Suprapubic skin (tissue), 3 donors: ENCODE measurements at regions not wholly inside any gene's neighbourhood (a gene's known extent, or its start where the extent isn't known, plus 50 kb on each side); places are given as distances from the start of the nearest gene placed in this dataset.

Experiments used
- CTCF ChIP-seq, 2 donors: fragments of 200-600 bp in 1 of 2; fragments of 450-650 bp in 1 of 2; sonication (generic) in 1 of 2; IDR thresholded peaks; one replicate each; pipeline ENCODE4 v1.5.1; 2016 to 2019; ENCODE audit warnings: antibody characterized with exemption in 2 of 2, mild to moderate bottlenecking in 1 of 2, moderate library complexity in 1 of 2
- POLR2A ChIP-seq, 2 donors: fragments of 450-650 bp; IDR thresholded peaks; one replicate each; pipeline ENCODE4 v1.6.1; 2017; ENCODE audit warnings: antibody characterized with exemption in 2 of 2, mild to moderate bottlenecking in 2 of 2, moderate library complexity in 2 of 2

DNA sequence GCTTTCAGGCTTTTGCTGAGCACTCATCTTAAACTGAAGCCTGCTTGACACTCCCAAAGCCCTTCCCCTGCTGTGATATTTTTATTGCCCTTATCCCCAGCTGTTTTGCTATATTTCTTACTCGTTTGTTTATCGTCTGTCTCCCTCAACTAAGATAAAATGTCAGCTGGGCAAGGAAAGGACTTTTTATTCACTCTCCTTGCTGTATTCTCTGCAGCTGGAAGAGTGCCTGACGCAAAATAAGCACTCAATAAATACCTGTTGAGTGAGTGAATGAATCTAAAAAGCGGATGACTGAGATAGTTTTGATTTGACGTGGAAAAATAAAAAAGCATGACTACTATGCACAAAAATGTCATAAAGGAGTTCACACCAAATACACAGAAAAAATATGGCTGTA is 84.8 kb upstream of the POMGNT2 start:
- TF ChIP-seq CTCF (IDR thresholded peaks at IDR 0.05) (no peak), POLR2A (IDR thresholded peaks at IDR 0.05) (no peak)
